GM18511 (cell line): ENCODE measurements at regions not wholly inside any gene's neighbourhood (a gene's known extent, or its start where the extent isn't known, plus 50 kb on each side); places are given as distances from the start of the nearest gene placed in this dataset.
"Not testable (repeated sequence)": the region's sequence is repeated elsewhere in the genome, so short reads cannot be mapped to it uniquely, and the experiment has no call there.

ENCODE experiments used
- ATAC-seq: cut with Tn5 transposase; IDR thresholded peaks from one replicate; pipeline ENCODE4 v1.9.1; 2021; ENCODE audit warnings: mild to moderate bottlenecking, moderate library complexity; ENCODE audit not compliant: unreplicated experiment

- no peak for ATAC-seq
These were observed 109.1 kb upstream of the ANK2 start for GRCh38 chr4:112940336-112940735.

GRCh38 chr4:112942077-112942476 lies 107.4 kb upstream of the ANK2 start:
- no peak for ATAC-seq

- ATAC-seq, result no peak
These were observed 106.5 kb upstream of the ANK2 start for GRCh38 chr4:112942997-112943396.

DNA sequence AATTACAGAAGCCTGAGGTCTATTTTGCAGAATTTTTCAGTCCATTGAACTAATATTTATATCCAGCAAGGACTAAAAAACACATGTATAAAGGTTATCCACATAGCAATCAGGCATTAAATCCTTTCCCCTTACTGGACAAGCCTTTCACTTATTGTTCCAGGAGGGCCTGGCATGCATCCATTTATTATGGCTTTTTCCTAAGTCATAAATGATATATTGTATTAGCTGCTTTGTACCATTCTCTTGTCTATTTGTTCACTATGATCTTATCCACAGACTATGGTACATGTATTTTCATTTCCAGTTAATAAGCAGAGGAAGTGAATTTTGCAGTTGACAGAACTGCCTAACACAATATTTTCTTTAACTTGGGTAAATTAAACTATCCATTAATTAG lies 105.4 kb upstream of the ANK2 start:
- ATAC-seq, result no peak

GRCh38 chr4:112946127-112946526 lies 103.3 kb upstream of the ANK2 start:
- ATAC-seq, result no peak

DNA sequence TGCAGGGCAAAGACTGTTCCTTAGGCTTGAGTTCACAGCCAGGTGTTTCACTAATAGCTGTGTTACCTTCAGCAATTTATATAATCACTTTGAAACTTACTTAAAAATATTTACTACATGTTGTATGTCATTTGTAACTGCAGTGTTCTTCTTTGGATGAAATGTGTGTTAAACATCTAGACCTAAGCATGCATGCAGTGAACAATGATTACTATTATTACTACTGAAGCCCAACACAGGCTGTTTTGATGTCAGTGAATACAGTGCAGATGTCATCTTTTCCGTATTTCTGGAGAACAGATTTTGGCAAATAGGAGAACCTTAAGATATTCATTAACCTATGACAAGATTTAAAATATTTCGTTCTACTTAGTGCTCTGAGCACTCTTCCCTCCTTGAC lies 101.8 kb upstream of the ANK2 start:
- no peak for ATAC-seq

DNA sequence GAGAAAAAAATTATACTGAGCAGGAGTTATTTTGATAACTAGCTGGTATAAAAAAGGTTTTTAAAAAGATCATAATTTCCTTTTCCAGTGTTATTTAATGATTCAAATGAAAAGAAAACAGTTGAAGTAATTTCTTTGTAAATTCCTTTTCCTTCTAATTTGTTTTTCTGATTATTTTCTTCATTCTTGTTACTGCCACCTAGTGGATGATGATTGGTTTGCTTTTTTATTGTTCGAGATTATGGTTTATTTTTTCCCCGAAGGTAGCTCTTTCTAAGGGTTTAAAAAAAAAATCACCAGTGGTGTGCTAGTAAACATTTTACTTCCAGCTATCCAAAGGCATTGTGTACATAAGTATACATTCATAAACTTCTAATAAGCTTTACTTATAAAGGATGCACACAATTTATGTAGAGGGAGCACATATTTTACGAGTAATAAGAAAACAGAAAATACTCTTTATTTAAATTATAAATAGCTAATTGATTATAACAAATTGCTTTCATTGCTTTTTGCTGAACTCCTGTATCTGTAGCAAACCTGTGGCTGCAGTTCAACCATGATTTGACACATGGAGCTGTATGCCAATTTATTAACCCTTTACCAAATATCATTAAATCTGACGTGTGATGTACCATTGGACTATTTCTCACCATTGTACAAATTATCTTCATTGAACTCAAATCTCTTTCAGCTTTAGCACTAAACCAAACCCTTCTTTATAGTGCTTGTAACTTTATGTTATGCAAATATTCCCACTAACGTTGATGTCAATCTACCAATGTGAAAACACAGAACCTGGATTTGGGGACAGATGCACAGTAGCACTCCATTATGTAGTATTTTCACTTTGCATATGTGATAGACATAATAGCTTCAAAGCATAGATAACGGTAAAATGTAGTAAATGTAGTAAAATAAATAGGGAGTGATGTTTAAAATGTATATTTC lies 97.8 kb upstream of the ANK2 start:
- no peak for ATAC-seq

- ATAC-seq, result no peak
These were observed 97.1 kb upstream of the ANK2 start for GRCh38 chr4:112952313-112952700.

DNA sequence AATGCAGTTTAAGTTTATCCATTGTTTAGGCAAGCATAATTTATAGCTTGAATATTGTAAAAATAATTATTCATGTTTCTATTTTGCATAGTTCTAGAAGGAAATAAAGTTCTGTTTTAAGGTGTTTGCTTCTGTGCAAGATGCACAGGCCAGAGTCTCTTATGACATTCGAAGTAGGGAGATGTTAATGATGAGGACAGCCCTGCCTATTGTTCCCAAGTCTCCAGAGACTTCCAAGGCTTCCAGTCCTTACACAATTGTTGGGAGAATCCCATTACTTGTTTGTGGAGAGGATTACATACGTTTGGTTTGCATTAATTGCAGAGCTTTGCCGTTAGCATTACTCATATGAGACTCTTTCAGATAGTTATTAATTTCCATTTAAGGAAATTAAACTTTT lies 96.2 kb upstream of the ANK2 start:
- no peak for ATAC-seq

- no peak for ATAC-seq
These were observed 95.2 kb upstream of the ANK2 start for GRCh38 chr4:112954286-112954685.

- ATAC-seq, result no peak
These were observed 93.0 kb upstream of the ANK2 start for GRCh38 chr4:112956484-112956896.

- ATAC-seq, result not testable (repeated sequence)
These were observed 91.7 kb upstream of the ANK2 start for GRCh38 chr4:112957764-112958163.

- no peak for ATAC-seq
These were observed 82.6 kb upstream of the ANK2 start for GRCh38 chr4:112966701-112967488.

- ATAC-seq, result no peak
These were observed 80.8 kb upstream of the ANK2 start for GRCh38 chr4:112968451-112969159.

- no peak for ATAC-seq
These were observed 78.5 kb upstream of the ANK2 start for GRCh38 chr4:112970903-112971302.

GRCh38 chr4:112973750-112974251 lies 75.7 kb upstream of the ANK2 start:
- ATAC-seq, result no peak

GRCh38 chr4:112975567-112976355 lies 73.7 kb upstream of the ANK2 start:
- ATAC-seq, result no peak

- no peak for ATAC-seq
These were observed 70.6 kb upstream of the ANK2 start for GRCh38 chr4:112978691-112979472.

- no peak for ATAC-seq
These were observed 69.5 kb upstream of the ANK2 start for GRCh38 chr4:112979881-112980421.
